ENCODE measurements at regions not wholly inside any gene's neighbourhood (a gene's known extent, or its start where the extent isn't known, plus 50 kb on each side); places are given as distances from the start of the nearest gene placed in this dataset.
"Not testable (repeated sequence)": the region's sequence is repeated elsewhere in the genome, so short reads cannot be mapped to it uniquely, and the experiment has no call there.

DNA sequence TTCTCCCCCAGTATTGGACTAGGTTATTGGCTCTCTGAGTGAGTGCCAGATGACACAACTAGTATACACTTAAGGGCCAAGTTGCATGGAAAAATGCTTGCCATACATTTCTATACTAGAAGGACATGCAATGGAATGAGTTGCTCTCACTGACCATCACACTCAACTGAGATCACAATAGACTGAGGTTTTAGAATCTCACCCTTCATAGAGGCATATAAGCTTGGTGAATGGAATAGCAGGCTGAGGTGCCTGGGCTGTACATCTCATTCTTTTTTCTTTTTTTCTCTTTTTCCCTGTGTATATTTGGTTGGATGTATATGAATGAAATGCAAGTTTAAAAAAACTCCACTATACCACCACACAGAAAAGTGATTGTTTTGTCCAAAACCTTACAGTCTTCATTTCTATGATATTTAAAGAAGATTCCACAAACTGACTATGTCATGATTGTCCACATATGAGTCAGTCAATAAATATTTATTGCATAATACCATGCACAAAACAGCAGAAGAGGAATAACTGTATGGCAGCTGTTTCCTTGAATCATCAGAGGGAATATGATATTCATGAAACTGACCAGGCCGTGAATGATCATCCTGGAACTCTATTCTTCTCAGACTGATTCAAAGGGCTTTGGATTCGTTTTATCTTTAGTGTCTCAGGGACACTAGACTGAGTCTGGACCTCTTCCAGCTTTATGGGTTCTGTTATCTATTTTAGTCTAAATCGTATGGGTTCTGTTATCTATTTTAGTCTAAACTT is 122.6 kb upstream of the STK17B start:
- H3K4me3 ChIP-seq, result no peak overlapping the region
- DNase-seq, result no peak
- intact Hi-C loops (cut with DNase I), result no loop called here
- H3K27ac ChIP-seq, result peak overlapping the region in 2 of 4 donors; percentile 11 to 30
- H3K9me3 ChIP-seq, result no peaks in the 10 kb centered on the region
- WGBS, 2 donors, result 55% methylated on average over 3 of the region's 3 CpGs
- no peaks in the 10 kb centered on the region for H3K27me3 ChIP-seq
- H3K36me3 ChIP-seq, result peaks cover 0 to 7% (median 0%) of the 10 kb centered on the region in 3 donors
- peaks cover 0 to 43% (median 5%) of the 10 kb centered on the region in 3 donors for H3K4me1 ChIP-seq
- no peak for TF ChIP-seq POLR2A (IDR thresholded peaks at IDR 0.05)

GRCh38 chr2:196294516-196294909 is 123.1 kb upstream of the STK17B start:
- Histone ChIP-seq H3K27ac (peak overlapping the region in 2 of 4 donors; percentile 9 to 30), H3K9me3 (no peaks in the 10 kb centered on the region), H3K36me3 (peaks cover 0 to 7% (median 0%) of the 10 kb centered on the region in 3 donors), H3K27me3 (no peaks in the 10 kb centered on the region), H3K4me3 (no peak overlapping the region), H3K4me1 (peaks cover 0 to 43% (median 5%) of the 10 kb centered on the region in 3 donors)
- intact Hi-C loops (cut with DNase I), result no loop called here
- TF ChIP-seq, protein P1, sequence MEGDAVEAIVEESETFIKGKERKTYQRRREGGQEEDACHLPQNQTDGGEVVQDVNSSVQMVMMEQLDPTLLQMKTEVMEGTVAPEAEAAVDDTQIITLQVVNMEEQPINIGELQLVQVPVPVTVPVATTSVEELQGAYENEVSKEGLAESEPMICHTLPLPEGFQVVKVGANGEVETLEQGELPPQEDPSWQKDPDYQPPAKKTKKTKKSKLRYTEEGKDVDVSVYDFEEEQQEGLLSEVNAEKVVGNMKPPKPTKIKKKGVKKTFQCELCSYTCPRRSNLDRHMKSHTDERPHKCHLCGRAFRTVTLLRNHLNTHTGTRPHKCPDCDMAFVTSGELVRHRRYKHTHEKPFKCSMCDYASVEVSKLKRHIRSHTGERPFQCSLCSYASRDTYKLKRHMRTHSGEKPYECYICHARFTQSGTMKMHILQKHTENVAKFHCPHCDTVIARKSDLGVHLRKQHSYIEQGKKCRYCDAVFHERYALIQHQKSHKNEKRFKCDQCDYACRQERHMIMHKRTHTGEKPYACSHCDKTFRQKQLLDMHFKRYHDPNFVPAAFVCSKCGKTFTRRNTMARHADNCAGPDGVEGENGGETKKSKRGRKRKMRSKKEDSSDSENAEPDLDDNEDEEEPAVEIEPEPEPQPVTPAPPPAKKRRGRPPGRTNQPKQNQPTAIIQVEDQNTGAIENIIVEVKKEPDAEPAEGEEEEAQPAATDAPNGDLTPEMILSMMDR (IDR thresholded peaks at IDR 0.05), result no peak
- no peak for TF ChIP-seq POLR2A (IDR thresholded peaks at IDR 0.05)
- 63 to 64% methylated on average over 1 of the region's 1 CpG for WGBS, 2 donors
- no peak for DNase-seq

DNA sequence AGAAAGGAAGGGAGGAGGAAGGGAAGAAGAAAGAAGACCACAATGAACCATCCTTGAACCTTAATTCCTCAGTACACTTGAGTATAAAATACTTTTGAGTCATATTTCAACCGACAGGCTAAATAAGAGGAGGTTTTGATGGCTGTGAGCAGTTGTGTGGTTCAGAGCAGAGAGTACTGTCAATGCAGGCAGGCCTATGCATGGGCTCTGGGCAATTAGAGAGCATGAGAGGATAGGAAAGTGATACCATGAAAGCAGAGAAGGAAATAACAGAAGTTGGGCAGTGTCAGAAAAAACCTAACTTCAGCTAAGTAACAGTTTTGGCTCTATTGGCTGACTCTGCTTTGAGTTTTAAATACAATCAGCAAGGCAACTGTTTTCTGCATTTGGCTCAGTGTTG is 123.6 kb upstream of the STK17B start:
- TF ChIP-seq, protein P1 (IDR thresholded peaks at IDR 0.05), result no peak
- TF ChIP-seq POLR2A (IDR thresholded peaks at IDR 0.05), result no peak
- H3K27me3 ChIP-seq, result no peaks in the 10 kb centered on the region
- H3K27ac ChIP-seq, result no peak overlapping the region
- H3K9me3 ChIP-seq, result no peaks in the 10 kb centered on the region
- 83 to 86% methylated on average over 1 of the region's 1 CpG for WGBS, 2 donors
- peaks cover 0 to 40% (median 5%) of the 10 kb centered on the region in 3 donors for H3K4me1 ChIP-seq
- DNase-seq, result no peak
- H3K4me3 ChIP-seq, result no peak overlapping the region
- intact Hi-C loops (cut with DNase I), result no loop called here
- peaks cover 0 to 7% (median 0%) of the 10 kb centered on the region in 3 donors for H3K36me3 ChIP-seq

- H3K4me3 ChIP-seq; H3K27ac ChIP-seq; H3K9me3 ChIP-seq; intact Hi-C loops (cut with DNase I); H3K27me3 ChIP-seq; H3K36me3 ChIP-seq; DNase-seq: not testable (repeated sequence)
- 54 to 55% methylated on average over 8 of the region's 8 CpGs for WGBS, 2 donors
- H3K4me1 ChIP-seq, result peaks cover 0 to 12% (median 0%) of the 10 kb centered on the region in 3 donors
- TF ChIP-seq, protein P1 (IDR thresholded peaks at IDR 0.05), result peak in 5 of 6 experiments; percentile 24 to 61 (median 47)
Measured at GRCh38 chr2:196298106-196298723, 126.8 kb upstream of the STK17B start.

DNA sequence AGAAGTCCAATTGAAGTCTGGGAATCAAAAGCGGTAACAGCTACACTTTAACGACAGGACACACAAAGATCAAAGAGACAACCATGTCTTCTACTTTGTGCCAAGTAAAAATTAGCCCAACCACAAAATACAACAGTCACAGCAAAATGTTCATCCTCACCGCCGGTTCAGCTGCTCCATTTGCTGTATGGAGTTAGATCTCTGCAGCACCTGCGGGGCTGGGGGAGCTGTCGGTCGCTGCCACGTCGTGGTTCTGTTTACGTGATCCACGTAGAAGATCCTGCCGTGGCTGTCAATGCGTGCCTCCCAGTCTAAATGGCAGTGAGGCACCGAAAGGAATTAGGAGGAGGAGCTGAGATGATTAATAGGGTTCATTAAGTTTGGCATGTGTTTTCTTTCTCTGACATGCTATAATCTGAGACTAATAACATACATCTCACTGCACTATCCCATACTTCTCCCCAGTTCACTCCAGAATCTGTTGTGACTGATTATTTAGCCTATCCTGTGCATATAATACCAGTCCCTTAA is 136.5 kb upstream of the STK17B start:
- no peaks in the 10 kb centered on the region for H3K27me3 ChIP-seq
- H3K36me3 ChIP-seq, result peaks cover 0 to 33% (median 0%) of the 10 kb centered on the region in 3 donors
- H3K9me3 ChIP-seq, result no peaks in the 10 kb centered on the region
- no peak overlapping the region for H3K4me3 ChIP-seq
- no peaks in the 10 kb centered on the region for H3K4me1 ChIP-seq
- DNase-seq, result no peak
- TF ChIP-seq, protein P1 (IDR thresholded peaks at IDR 0.05), result no peak
- TF ChIP-seq POLR2A (IDR thresholded peaks at IDR 0.05), result no peak
- intact Hi-C loops (cut with DNase I), result no loop called here
- 84 to 85% methylated on average over 12 to 14 of the region's 14 CpGs for WGBS, 2 donors
- H3K27ac ChIP-seq, result no peak overlapping the region
